Activated T-cell treated with anti-CD3 and anti-CD28 coated beads for 4 hours (primary cell): ENCODE measurements at regions not wholly inside any gene's neighbourhood (a gene's known extent, or its start where the extent isn't known, plus 50 kb on each side); places are given as distances from the start of the nearest gene placed in this dataset.

ENCODE experiments used
- DNase-seq: peaks from one replicate; pipeline ENCODE4 v3.0.0-alpha.2; 2020

DNA sequence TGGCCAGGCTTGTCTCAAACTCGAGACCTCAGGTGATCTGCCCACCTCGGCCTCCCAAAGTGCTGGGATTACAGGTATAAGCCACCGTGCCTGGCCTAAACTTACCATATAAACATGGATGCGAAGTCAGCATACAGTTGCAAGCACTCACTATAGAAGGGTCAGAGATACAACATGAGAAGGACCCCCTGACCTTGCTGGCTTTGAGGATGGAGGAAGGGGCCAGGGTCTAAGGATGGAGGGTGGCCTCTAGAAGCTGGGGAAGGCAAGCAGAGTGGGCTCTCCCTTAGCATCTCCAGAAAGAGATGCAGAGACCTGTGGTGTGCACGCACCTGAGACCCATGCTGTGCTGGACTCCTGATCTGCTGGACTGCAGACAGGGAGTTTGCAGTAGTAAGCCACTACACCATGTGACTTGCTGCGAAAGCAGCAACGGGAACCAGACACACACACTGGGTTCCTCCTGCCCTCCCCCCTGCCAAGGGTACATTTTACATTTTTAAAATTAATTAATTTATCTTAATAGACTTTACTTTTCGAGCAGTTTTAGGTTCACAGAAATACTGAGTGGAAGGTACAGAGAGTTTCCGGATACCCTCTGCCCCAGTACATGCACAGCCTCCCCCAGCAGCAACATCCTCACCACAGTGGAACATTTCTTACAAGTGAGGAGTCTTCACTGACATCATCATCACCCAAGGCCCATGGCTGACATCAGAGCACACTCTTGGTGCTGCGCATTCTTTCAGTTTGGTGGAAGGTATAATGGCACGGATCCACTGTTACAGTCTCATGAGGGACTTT lies 170.1 kb upstream of the B3GAT1 start:
- no peak for DNase-seq

DNA sequence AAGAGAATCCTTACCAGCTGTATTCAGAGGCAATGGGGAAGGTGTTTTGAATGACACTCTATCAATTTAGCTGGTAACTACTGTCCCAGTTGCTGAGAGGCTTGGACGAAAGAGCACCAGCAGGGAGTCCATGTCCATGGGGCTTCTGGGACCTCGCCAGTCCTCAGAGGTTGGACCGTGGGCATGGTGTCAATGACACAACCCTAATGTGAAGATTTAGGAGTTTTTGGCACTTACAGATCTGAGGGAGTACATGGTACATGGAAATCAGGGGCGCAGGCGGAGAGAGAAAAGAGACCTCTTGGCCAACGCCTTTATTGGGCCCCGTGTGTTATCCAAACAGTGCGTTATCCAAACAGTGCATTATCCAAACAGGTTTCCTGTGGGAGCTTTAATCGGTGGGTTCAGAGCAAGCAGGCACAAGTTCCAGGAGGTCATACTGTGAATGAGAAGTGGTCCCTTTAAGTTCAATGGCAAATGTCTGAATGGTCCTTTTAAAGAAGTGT lies 169.1 kb upstream of the B3GAT1 start:
- DNase-seq, result no peak

DNA sequence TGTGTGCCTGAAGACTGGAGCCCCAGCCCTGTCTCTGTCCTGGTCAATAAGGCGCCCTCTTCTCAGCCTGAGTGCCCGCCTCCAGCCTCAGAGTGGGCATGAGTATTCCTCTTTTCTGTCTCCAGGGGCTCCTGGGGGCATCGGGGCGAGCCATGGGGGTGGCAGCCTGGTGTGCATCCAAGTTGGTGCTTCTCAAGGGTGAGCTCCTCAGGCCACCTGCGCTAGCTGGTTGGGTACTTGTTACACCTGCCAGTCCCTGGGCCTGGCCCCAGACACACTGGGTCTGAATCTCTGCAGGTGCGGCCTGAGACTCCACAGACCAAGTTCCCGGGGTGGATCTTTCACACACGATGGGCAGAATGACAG lies 168.6 kb upstream of the B3GAT1 start:
- DNase-seq, result no peak

DNA sequence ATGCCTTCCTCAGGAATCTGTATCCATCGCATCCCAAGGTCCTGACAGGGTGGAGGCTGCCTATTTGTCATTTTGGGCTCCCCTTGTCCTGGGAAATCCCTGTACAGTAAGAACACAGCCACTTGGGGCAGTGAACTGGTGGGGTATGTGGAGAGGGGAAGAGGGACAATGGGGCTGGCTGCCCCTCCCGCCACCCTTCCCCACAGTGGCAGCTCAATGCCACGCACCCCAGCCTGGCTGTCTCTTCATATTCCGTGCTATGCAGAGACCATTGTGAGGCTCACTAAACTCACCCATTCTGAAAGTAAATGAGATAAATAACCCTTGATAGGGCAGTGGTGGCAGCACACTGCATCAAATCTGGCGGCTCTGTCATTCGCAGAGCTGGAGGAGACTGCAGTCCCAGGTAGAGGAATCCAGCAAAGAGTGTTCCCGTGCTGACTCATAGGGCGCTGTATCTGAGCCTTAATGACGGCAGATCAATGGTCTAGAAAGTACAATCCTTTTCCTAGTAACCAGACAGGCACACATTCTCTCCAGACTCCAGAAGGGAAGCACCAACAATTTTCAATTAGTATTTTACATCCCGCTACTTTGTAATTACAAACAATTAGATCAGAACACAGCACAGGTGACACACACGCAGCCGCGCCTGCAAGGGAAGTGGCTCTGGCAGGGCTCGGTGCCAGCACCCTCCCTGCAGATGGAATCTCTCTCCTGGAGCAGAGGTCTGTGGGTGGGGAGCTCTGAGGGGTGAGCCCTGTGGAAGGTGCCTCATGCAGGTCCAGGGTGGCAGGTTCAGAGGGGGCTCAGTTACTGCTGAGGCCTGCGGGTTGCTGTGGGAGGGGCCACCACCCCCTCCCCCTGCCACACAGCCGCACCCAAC lies 167.9 kb upstream of the B3GAT1 start:
- DNase-seq, result no peak

DNA sequence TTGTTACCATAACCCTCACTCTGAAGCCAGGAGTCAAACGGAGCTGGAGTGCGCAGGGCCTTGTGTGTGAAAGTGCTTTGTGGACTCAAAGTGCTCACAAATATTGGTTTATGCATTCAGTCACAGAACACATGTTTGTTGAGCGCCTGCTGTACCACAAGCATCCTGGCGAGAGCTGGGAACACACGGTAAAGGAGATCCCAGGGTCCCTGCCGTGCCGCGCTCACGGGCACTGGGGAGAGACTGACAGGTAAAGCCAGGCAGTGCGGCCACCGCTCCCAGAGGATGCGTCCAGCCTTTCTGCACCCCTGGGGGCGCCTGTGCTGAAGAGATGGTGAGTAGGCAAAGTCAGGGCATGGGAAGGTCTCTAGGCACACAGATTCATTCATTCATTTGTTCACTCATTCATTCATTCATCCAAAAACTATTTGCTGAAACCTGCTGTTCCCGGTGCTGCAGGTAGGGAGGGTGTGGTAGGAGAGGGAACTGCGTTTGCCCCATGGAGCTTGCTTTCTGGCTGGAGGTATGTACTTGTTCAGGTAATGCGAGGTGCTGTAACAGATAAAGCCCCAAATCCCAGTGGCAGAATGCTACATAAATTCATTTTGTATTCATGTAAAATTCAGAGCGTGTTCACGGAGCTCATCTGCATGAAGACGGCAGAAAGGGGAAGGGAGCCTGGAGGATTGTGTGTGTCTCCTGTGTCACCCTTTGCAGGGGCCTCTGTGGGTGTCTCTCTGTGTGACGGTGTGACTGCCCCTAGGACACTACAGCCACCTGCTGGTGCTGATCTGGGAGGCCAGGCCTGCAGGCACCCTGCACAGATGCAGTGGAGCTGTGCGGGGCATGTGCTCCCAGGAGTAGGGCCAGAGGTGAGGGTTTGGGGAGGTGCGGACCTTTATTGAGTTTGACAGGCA lies 167.0 kb upstream of the B3GAT1 start:
- no peak for DNase-seq

DNA sequence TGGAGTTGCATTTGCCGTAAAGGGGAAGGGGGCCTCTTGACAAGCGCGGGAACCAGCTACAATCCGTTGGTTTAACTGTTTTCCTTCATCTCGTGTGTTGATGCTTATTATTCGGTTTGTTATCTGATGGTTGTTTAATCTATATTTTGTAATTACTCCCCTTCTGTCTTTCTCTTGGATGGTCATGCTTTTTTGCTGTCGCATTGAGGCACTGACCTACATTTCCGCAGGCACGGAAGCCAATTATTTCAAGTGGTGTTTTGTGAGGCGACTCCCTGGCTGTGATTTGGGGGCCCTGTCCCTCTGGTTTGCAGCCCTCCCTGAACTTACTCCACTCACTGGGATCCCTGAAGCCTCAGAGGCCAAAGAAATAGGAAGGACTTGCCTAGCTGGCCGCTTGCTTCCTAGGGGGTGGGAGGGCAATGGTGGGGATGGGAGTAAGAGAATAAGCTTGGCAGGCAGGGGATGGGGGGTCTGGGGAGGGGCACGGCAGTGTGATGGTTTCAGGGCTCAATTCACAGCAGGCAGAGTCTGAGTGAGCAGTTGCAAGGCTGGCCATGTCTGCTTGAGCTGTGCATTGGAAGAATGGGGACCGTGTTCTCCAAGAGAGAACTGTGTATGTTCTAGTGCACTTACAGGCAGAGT lies 165.8 kb upstream of the B3GAT1 start:
- no peak for DNase-seq

DNA sequence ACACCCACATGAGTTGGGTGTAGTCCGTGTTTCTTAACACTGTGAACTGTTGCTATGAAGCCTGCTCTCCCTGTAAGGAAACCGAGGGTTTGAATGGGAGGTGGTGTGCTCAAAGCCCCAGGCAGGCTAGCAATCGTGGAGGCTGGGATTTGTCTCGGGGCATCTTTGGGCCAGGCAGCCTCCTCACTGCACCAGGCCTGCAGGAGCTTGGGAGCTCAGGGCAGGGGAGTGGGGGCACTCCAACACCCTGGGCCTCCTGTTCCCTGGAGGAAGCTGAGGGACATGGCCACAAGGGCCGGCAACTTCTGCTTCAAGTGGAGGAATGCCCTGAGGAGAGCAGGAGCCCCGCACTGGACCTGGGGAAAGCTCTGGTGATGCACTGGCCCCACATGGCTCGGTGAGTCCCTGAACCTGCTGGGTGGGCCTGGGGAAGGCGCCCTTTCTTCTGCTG lies 164.7 kb upstream of the B3GAT1 start:
- DNase-seq, result no peak

DNA sequence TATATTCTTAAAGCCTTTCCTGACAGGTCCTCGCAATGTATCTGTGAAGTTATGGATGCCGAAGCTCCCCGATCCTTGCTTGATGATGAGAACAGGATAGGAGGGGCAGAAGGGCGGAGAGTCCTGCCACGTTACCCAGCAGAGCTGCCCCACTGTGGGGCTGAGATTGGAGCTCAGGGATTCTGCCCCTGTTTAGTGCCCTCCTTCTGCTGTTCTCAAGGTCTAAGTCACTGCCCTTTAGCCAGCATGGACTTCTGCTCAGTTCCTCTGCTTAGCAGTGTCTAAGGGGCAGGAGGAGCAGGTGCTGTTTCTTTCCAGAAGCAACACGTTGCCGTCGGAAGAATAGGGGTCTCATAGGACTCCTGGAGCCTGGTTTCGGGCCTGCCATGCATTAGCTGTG lies 164.2 kb upstream of the B3GAT1 start:
- no peak for DNase-seq

DNA sequence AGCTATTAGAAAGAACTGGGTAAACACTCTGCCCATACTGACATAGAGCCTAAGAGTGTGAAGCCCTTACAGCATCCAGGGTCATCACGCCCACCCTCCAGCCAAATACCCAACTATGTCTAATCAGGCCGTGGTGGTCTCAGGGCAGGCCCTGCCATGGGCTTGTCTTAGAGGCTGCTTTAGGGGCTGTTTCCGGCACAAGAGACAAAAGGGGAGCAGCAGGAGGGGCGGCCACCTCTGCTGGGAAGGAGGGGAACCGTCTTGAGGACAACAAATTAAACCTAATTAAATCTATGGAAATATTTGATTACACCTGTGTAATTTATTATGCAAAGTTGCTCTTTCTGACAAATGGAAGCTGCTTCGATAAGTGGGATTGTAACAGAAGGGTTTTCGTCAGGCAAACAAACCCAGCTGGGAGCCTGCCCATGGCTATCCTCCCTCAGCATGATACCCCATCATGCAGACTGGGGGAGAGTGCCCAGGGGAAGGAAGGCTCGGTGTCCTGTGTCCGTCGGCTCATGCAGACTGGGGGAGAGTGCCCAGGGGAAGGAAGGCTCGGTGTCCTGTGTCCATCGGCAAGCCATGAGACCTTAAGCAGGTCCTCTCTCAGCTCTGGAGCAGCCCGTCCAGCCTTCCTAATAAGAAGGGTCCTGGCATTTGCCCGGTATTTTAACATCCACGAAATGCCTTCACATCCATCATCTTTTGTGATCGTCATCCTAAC lies 163.6 kb upstream of the B3GAT1 start:
- DNase-seq, result no peak

DNA sequence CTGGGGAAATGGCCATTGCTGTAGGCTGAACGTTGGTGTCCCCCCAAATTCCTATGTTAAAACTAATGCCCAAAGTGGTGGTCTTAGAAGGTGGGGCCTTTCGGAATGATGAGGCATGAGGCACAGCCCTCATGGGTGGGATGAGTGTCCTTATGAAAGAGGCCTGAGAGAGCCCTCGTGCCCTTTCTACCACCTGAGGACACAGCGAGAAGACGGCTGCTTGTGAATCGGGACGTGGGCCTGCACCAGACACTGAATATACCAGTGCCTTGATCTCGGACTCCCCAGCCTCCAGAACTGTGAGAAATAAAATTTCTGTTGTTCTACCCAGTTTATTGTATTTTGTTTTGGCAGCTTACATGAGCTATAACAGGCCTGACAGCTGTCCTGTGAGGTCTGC lies 162.9 kb upstream of the B3GAT1 start:
- no peak for DNase-seq

DNA sequence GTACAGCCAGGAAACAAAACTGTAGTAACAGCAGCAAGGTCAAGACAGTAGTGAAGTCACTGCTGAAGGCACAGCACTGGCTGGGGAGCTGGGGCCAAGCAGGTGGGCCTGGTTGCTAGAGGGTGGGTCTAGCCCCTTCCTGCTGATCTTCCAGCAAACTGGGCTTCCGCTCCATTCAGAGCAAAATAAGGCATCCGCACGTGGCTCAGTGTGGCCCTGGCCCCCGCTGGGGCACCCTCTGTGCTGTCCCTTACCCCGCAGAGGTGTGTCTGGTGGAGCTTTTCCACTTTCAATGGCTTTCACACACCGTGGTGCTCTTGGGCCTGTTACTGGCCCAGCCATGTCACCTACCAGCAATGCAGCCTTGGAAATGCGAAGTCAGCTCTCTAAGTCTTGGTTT lies 162.4 kb upstream of the B3GAT1 start:
- DNase-seq, result no peak

DNA sequence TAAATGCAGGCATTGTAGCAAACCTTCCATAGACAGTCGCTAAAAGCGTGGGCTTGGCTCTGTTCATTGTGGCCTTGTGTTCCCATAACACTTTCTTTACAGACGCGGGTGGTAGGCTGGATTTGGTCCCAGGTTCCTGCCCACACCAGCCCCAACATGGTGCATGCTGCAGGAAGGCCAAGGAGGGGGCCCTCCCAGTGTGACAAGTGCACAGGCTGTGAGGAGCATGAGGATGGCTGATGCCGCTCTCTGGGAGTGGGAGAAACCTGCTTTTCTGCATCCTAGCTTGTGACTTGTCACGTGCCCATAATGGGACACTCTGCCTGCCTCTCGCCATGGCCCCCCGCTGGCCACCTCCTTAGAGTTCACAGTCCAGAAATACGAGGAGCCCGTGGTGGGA lies 161.8 kb upstream of the B3GAT1 start:
- no peak for DNase-seq

DNA sequence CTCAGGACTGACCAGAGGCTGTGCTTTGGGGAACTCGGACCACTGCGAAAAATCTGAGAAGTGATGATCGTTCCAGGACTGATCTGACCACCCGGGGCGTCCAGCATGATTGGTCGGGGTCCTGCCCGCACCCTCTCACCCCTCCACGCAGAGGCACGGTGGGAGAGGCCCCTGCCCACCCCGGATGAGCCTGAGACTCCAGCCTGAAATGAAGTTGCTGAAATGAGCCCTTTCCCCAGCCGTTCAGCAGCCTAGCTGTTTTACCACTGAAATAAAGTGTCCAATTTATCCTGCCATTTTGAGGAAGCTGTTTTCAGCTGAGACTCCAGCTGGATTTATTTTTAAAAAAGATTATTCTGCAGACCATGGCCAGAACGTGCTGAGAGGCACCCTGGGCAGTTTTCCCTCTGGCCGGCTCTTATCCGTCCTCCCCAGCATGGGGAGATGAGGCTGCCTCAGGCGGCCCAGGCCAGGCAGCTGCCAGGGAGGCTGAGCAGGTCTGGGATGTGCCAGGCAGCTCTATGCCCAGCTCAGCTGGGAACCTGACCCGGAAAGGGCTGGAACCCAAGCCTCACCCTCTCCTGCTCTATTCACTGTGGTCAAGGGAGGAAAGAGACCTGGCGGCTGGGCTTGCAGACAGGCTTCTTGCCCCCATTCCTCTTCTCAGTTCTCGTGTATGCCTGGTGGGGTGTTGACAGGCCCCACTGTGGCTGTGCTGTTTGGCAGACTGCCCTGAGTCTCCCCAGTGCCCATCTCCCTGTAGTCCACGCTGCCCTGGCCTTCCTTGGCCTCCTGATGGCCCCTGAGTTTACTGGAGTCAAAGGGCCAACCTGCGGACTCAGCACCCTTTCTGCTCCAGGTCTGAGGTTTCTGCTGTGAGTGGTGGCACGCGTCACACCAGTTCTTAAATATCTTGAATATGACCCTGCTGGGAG lies 161.0 kb upstream of the B3GAT1 start:
- no peak for DNase-seq

DNA sequence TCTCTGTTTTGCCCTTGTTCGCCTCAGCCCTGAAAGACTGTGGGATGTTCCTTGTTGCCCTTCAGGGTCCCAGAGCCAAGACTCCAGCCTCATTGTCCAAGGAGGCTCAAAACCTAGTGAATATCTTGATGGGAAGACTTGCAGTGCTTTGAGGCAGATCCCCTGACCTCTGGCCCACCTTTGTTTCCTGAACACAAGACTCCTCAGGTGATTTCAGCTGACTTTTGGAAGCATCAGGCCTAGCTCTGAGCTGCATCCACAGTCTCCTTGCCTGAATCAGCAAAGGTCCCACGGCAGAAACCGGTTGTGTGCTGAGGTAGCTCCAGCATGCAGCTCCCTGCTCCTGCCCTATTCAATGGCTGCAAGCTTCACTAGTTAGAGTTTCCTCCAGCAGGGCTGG lies 159.3 kb upstream of the B3GAT1 start:
- DNase-seq, result no peak

DNA sequence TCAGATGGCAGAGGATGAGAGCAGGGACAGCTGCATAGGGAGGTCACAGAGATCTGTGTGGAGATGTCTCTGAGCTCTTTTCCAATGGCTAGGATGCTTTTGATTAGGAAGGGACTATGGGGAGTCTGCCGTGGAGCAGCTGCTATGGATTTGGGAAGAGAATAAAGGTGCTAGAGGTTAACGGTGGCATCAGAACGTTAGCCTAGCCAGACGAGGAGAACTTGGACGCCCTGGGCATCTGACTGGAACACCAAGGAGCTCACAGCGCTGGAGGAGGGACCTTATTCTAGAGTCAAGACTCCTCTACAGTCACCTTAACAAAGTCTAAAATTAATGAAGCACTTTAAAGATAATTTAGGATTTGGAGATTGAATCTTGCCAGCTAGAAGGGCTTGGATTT lies 157.2 kb upstream of the B3GAT1 start:
- DNase-seq, result no peak

DNA sequence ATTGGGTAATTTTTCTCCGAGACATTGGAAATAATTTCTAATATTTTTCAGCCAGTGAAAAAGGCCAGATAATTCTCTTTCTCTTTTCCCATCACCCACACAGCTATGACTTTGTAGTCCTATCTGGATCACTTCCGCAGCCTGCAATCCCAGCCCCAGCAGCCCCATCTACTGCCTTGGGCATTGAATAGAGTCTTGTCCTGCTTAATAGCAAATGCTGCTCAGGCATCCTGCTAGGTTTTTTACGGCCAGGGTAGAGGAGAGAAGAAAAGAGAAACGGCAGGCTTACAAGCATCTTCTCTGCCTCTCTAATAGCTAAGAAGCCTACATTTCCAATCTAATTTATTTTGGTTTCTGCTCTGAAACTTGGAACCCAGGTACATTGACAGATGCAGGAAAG lies 154.3 kb upstream of the B3GAT1 start:
- DNase-seq, result no peak

DNA sequence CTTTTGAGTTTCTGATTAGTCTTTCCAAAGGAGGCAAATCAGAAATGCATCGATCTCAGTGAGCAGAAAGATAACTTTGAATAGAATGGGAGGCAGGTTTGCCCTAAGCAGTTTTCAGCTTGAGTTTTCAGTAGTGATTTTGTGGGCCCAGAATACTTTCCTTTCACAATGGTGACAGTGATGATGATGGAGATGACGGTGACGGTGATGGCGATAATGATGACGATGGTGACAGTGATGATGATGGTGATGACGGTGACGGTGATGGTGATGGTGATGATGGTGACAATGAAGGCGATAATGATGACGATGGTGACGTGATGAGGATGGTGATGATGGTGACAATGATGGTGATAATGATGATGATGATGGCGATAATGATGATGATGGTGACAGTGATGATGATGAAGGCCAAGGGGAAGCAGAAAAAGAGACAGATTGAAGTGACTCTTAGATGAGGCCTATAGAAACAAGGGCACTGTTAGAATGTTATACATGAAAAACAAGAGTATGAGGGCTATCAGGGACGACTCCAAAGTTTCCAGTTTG lies 153.4 kb upstream of the B3GAT1 start:
- DNase-seq, result no peak

DNA sequence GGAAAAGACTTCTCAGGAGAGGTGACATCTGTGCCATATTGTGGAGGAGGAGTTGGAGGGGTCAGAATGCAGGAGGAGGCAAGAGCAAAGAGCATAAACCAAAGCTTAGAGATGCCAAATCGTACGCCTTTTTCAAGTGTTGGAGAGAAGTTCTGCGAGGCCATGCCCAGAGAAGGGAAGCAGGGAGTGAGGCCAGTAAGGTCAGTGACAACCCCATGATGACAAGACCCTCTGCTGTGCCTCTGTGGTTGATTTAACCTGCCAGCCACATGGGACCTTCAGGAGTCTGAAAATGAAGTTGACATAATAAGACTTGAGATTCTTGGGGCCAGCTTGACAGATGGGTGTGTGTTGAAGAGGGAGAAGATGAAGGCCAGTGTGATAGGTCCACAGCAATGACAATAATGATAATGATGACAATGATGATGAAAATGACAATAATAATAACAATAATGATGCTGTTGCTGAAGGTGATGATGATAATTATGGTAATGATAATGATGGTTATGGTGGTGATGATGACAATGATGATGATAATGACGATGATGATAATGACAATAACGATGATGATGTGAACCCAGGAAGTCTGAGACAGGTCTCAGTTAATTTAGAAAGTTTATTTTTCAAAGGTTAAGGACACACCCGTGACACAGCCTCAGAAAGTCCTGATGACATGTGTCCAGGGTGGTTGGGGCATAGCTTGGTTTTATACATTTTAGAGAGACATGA lies 152.6 kb upstream of the B3GAT1 start:
- DNase-seq, result no peak

DNA sequence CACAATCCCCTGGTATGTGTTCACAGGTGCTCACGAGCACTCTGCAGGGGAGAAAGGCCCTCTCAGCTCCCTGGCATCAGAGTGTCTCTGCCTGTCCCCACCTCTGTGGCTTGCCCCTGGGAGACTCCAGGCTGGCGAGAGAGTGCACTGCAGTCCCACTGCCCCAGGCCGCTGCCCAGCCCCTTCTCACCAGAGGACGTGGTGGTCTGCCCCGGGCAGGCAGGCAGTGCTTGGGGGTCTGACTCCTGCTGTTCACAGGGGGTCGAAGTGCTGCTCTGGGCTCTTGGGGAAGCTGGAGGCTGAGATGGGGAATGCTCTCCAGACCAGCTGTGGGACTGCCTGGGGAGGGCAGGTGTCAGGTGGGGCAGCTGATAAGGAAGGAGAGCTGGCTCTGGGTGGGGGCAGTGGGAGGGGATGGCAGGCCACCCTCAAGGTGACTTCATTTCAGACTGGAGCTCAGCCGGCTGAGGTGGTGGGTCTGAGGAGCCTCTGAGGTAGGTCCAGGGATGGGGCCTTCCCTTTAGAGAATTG lies 151.0 kb upstream of the B3GAT1 start:
- no peak for DNase-seq
